ENCODE measurements at regions not wholly inside any gene's neighbourhood (a gene's known extent, or its start where the extent isn't known, plus 50 kb on each side); places are given as distances from the start of the nearest gene placed in this dataset.

GRCh38 chr10:44049301-44050015 lies 335.4 kb downstream of the CXCL12 start:
- intact Hi-C loops (cut with micrococcal nuclease; ENCODE audit: unreplicated experiment), result no loop called here
- no TSS peak for BruUV-seq (replicated peaks)
- no peak for TF ChIP-seq CTCF (IDR thresholded peaks at IDR 0.05; ENCODE audit: unreplicated experiment)
- no peaks in the 10 kb centered on the region for H3K9me3 Mint-ChIP-seq (ENCODE audit: low read depth, unreplicated experiment)
- no peak overlapping the region for H3K27ac Mint-ChIP-seq (ENCODE audit: unreplicated experiment)
- CTCF ChIA-PET, result no interaction called here
- no peak overlapping the region for H3K4me3 Mint-ChIP-seq (ENCODE audit: low read depth, unreplicated experiment)
- H3K27me3 Mint-ChIP-seq (ENCODE audit: unreplicated experiment), result peaks cover 36% of the 10 kb centered on the region
- no peak for DNase-seq
- no peaks in the 10 kb centered on the region for H3K36me3 Mint-ChIP-seq (ENCODE audit: insufficient read depth, unreplicated experiment)
- no peaks in the 10 kb centered on the region for H3K4me1 Mint-ChIP-seq (ENCODE audit: low read depth, unreplicated experiment)

GRCh38 chr10:44047361-44047760 lies 337.5 kb downstream of the CXCL12 start:
- TF ChIP-seq CTCF (IDR thresholded peaks at IDR 0.05; ENCODE audit: unreplicated experiment), result no peak
- Mint-ChIP-seq H3K4me1 (ENCODE audit: low read depth, unreplicated experiment) (no peaks in the 10 kb centered on the region), H3K27ac (ENCODE audit: unreplicated experiment) (no peak overlapping the region), H3K36me3 (ENCODE audit: insufficient read depth, unreplicated experiment) (no peaks in the 10 kb centered on the region), H3K27me3 (ENCODE audit: unreplicated experiment) (peaks cover 36% of the 10 kb centered on the region), H3K4me3 (ENCODE audit: low read depth, unreplicated experiment) (no peak overlapping the region), H3K9me3 (ENCODE audit: low read depth, unreplicated experiment) (no peaks in the 10 kb centered on the region)
- BruUV-seq (replicated peaks), result no TSS peak
- intact Hi-C loops (cut with micrococcal nuclease; ENCODE audit: unreplicated experiment), result no loop called here
- no peak for DNase-seq
- CTCF ChIA-PET, result no interaction called here

GRCh38 chr10:44046605-44047004 lies 338.3 kb downstream of the CXCL12 start:
- no peak overlapping the region for H3K4me3 Mint-ChIP-seq (ENCODE audit: low read depth, unreplicated experiment)
- no TSS peak for BruUV-seq (replicated peaks)
- H3K27me3 Mint-ChIP-seq (ENCODE audit: unreplicated experiment), result peaks cover 36% of the 10 kb centered on the region
- no peaks in the 10 kb centered on the region for H3K36me3 Mint-ChIP-seq (ENCODE audit: insufficient read depth, unreplicated experiment)
- H3K9me3 Mint-ChIP-seq (ENCODE audit: low read depth, unreplicated experiment), result no peaks in the 10 kb centered on the region
- CTCF ChIA-PET, result interaction anchor here (0.6 kb wide), 1 partner anchor 508 kb away, joined by 6 read pairs; no protein-coding TSS in a partner anchor
- intact Hi-C loops (cut with micrococcal nuclease; ENCODE audit: unreplicated experiment), result no loop called here
- no peak for DNase-seq
- TF ChIP-seq CTCF (IDR thresholded peaks at IDR 0.05; ENCODE audit: unreplicated experiment), result no peak
- no peak overlapping the region for H3K27ac Mint-ChIP-seq (ENCODE audit: unreplicated experiment)
- H3K4me1 Mint-ChIP-seq (ENCODE audit: low read depth, unreplicated experiment), result no peaks in the 10 kb centered on the region

- no peaks in the 10 kb centered on the region for H3K36me3 Mint-ChIP-seq (ENCODE audit: insufficient read depth, unreplicated experiment)
- no peak for TF ChIP-seq CTCF (IDR thresholded peaks at IDR 0.05; ENCODE audit: unreplicated experiment)
- H3K4me3 Mint-ChIP-seq (ENCODE audit: low read depth, unreplicated experiment), result no peak overlapping the region
- no peaks in the 10 kb centered on the region for H3K4me1 Mint-ChIP-seq (ENCODE audit: low read depth, unreplicated experiment)
- BruUV-seq (replicated peaks), result no TSS peak
- H3K27ac Mint-ChIP-seq (ENCODE audit: unreplicated experiment), result no peak overlapping the region
- intact Hi-C loops (cut with micrococcal nuclease; ENCODE audit: unreplicated experiment), result no loop called here
- H3K9me3 Mint-ChIP-seq (ENCODE audit: low read depth, unreplicated experiment), result no peaks in the 10 kb centered on the region
- peaks cover 36% of the 10 kb centered on the region for H3K27me3 Mint-ChIP-seq (ENCODE audit: unreplicated experiment)
- no peak for DNase-seq
- CTCF ChIA-PET, result no interaction called here
Measured at GRCh38 chr10:44045020-44045419, 339.9 kb downstream of the CXCL12 start.

Data from Calu3 (cell line).